ENCODE measurements at regions not wholly inside any gene's neighbourhood (a gene's known extent, or its start where the extent isn't known, plus 50 kb on each side); places are given as distances from the start of the nearest gene placed in this dataset.

DNA sequence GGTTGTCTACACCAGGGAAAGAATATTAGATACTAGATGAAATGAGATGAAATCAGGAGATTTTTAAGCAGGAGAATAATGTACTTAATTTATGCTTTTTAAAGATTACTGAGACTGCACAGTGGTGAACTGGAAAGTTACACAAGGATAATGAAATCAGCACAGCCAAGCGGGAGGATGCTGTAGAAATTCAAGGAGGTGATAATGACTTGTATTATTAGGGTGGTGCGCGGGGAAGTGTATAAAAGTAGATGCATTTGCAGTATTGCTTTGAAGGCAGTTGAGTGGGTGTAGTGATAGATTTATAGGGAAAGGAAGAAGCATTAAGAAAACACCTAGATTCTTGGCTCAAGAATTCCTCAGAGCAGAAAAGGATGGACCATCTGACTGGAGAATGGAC is 359.5 kb upstream of the SPHKAP start:
- TF ChIP-seq CTCF (IDR thresholded peaks at IDR 0.05): no peak
- TF ChIP-seq TCF7L2 (IDR thresholded peaks at IDR 0.05; ENCODE audit: low read depth, low read length): no peak

Measured in Panc1 (cell line).